Liver (tissue), 3 donors: ENCODE measurements at regions not wholly inside any gene's neighbourhood (a gene's known extent, or its start where the extent isn't known, plus 50 kb on each side); places are given as distances from the start of the nearest gene placed in this dataset.

ENCODE experiments used
- EGR1 ChIP-seq, 2 donors: IDR thresholded peaks; 2 replicates each; pipeline ENCODE4 v1.6.1; 2016 to 2018; ENCODE audit warnings: antibody characterized with exemption in 2 of 2, low read depth in 2 of 2
- GABPA ChIP-seq, 2 donors: IDR thresholded peaks in 1 of 2; conservative IDR thresholded peaks in 1 of 2; 2 replicates each; pipeline ENCODE4 v1.6.1; 2016; ENCODE audit warnings: antibody characterized with exemption in 2 of 2, mild to moderate bottlenecking in 1 of 2, moderate library complexity in 1 of 2
- HNF4A ChIP-seq, 2 donors: conservative IDR thresholded peaks; 2 replicates each; pipeline ENCODE4 v1.6.1; 2016; ENCODE audit warnings: antibody characterized with exemption in 2 of 2, mild to moderate bottlenecking in 2 of 2
- RXRA ChIP-seq, 2 donors: IDR thresholded peaks; 2 replicates each; pipeline ENCODE4 v1.6.1; 2017 to 2018; ENCODE audit warnings: antibody characterized with exemption in 2 of 2, mild to moderate bottlenecking in 1 of 2
- TF ChIP-seq, protein P1 (sequence below): fragments of 150-350 bp; IDR thresholded peaks from 2 replicates; pipeline ENCODE4 v1.5.1; 2017; ENCODE audit warnings: improper control_type of control experiment, low read depth, low read length; ENCODE audit not compliant: missing input control
- TF ChIP-seq, protein P2 (sequence below): IDR thresholded peaks from 2 replicates; pipeline ENCODE4 v1.6.1; 2016; ENCODE audit warnings: antibody characterized with exemption, mild to moderate bottlenecking
- donor health status: healthy.
- donor health status: healthy.

DNA sequence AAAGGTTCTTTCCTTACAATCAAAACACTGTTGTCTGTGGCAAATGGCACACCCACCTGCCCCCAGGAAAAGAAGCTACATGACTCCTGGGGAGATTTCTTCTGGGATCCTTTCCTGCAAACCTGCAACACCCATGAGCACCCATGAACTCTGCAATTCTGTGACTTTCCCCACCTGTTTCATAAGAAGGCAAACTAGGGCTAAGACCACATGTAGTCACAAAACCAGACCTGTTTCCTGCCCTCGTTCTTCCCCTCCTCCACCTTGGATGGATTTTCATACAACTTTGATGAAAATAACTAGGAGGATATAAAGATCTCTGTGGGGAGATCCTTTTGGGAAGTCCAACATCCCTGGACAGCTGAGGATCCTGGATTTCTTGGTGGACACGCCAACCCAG lies 1084.7 kb downstream of the BCL11B start:
- TF ChIP-seq GABPA (IDR thresholded peaks at IDR 0.05 in 1 of 2, conservative IDR thresholded peaks at IDR 0.05 in 1 of 2): no peak
- TF ChIP-seq EGR1 (IDR thresholded peaks at IDR 0.05; ENCODE audit: low read depth in 2 of 2): no peak
- no peak for TF ChIP-seq RXRA (IDR thresholded peaks at IDR 0.05)
- TF ChIP-seq, protein P1, sequence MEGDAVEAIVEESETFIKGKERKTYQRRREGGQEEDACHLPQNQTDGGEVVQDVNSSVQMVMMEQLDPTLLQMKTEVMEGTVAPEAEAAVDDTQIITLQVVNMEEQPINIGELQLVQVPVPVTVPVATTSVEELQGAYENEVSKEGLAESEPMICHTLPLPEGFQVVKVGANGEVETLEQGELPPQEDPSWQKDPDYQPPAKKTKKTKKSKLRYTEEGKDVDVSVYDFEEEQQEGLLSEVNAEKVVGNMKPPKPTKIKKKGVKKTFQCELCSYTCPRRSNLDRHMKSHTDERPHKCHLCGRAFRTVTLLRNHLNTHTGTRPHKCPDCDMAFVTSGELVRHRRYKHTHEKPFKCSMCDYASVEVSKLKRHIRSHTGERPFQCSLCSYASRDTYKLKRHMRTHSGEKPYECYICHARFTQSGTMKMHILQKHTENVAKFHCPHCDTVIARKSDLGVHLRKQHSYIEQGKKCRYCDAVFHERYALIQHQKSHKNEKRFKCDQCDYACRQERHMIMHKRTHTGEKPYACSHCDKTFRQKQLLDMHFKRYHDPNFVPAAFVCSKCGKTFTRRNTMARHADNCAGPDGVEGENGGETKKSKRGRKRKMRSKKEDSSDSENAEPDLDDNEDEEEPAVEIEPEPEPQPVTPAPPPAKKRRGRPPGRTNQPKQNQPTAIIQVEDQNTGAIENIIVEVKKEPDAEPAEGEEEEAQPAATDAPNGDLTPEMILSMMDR: no peak
- TF ChIP-seq HNF4A (conservative IDR thresholded peaks at IDR 0.05): no peak
- TF ChIP-seq, protein P2, sequence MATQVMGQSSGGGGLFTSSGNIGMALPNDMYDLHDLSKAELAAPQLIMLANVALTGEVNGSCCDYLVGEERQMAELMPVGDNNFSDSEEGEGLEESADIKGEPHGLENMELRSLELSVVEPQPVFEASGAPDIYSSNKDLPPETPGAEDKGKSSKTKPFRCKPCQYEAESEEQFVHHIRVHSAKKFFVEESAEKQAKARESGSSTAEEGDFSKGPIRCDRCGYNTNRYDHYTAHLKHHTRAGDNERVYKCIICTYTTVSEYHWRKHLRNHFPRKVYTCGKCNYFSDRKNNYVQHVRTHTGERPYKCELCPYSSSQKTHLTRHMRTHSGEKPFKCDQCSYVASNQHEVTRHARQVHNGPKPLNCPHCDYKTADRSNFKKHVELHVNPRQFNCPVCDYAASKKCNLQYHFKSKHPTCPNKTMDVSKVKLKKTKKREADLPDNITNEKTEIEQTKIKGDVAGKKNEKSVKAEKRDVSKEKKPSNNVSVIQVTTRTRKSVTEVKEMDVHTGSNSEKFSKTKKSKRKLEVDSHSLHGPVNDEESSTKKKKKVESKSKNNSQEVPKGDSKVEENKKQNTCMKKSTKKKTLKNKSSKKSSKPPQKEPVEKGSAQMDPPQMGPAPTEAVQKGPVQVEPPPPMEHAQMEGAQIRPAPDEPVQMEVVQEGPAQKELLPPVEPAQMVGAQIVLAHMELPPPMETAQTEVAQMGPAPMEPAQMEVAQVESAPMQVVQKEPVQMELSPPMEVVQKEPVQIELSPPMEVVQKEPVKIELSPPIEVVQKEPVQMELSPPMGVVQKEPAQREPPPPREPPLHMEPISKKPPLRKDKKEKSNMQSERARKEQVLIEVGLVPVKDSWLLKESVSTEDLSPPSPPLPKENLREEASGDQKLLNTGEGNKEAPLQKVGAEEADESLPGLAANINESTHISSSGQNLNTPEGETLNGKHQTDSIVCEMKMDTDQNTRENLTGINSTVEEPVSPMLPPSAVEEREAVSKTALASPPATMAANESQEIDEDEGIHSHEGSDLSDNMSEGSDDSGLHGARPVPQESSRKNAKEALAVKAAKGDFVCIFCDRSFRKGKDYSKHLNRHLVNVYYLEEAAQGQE: no peak
